GM18505 (cell line): ENCODE measurements at regions not wholly inside any gene's neighbourhood (a gene's known extent, or its start where the extent isn't known, plus 50 kb on each side); places are given as distances from the start of the nearest gene placed in this dataset.
"Not testable (repeated sequence)": the region's sequence is repeated elsewhere in the genome, so short reads cannot be mapped to it uniquely, and the experiment has no call there.

Experiments used
- ATAC-seq: cut with Tn5 transposase; IDR thresholded peaks from one replicate; pipeline ENCODE4 v1.9.1; 2021; ENCODE audit not compliant: unreplicated experiment
- POLR2A ChIP-seq: IDR thresholded peaks from 4 replicates; pipeline ENCODE4 v1.6.1; 2011; ENCODE audit warnings: borderline replicate concordance; ENCODE audit not compliant: insufficient read depth, insufficient read length; ENCODE audit errors: extremely low read depth

- no peak for TF ChIP-seq POLR2A
- ATAC-seq, result no peak
Observed at GRCh38 chr5:174481737-174482136, 242.6 kb upstream of the MSX2 start.

DNA sequence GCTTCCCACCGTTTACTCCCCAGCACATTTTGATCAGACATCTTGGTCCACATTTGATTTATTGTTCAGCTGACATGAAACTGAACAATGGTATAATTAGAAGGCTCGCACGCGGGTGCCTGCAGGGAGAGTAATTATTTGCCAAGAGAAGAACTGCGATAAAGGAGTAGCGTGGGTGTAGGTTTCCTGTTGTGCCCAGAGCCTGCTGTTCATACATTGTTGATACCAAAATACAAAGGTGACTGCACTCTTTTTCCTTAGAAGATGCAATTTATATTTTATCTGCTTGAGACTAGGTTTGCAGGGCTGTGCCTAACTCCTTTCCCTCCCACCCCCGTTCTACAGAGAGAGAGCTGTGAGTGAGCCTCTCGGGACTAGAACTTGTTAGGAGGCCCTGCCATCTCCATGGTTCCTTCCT, 241.8 kb upstream of the MSX2 start:
- no peak for TF ChIP-seq POLR2A
- no peak for ATAC-seq

DNA sequence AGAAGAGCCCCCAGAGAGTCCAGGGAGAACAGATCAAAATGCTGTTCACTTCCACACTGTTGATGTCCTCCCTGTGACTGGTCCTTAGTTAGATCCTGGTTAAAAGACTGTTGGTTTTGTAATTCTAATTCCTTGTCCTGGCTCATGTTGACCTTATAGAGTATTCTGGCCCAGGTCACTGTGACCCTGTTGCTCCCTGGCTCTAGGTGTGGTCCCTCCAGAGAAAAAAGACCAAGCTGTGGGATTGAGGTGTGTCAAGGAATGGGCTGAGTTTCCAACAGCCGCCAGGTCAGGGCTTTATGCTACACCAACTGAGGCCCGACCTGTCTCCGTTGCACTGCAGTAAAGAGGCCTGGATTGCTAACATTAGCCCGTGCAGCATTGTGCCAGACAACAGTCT, 241.0 kb upstream of the MSX2 start:
- TF ChIP-seq POLR2A, result no peak
- ATAC-seq, result no peak

GRCh38 chr5:174489215-174489614, 235.2 kb upstream of the MSX2 start:
- ATAC-seq, result no peak
- no peak for TF ChIP-seq POLR2A

DNA sequence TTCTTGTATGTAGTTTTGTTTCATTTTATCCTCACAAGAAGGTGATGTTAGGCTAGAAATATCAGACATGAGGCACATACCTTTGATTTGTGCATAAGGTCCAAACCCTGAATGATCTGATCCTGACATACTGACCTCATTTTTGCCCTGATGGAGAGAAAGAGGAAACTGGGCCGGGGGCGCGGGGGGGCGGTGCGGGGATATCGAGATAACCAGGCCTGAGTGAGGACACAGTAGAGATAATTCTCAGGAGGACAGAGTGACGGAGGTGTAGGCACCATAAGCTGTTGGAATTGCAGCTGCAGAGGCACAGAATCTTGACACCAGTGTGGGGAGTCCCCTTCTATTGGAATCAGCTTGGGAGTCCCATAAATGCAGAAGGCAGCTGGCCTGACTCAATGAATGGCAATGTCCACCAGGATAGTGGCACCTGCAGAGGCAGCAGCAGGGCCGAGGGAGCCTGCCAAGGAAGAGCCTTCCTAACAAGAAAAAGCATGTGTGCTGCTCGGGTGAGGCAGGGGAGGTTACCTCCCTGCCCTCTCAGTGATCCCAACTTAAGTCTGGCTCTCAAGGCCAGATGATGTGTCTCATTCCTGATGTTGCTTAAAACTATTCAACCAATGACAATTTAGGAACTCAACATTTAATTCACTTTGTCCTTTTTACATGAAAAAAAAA, 234.3 kb upstream of the MSX2 start:
- no peak for TF ChIP-seq POLR2A
- no peak for ATAC-seq

- ATAC-seq, result no peak
Observed at GRCh38 chr5:174490728-174491127, 233.7 kb upstream of the MSX2 start.

DNA sequence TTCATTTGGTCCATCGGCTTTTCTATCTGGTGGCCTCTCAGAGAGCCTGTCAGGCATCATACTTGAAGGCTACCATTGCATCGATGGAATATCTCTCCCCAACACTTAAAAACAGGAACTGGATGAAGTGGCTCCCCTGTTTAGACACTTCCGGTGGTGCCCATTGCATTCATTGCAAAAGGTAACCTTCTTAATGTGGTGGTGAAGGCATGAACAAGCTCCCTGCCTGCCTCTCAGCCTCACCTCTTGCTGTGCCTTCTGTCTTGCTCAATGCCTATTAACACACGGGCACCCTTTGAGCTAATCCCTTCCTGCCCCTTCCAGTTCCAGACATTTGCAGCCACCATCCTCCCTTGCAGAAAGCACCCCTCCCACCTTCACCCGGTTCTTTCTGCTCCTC, 233.1 kb upstream of the MSX2 start:
- no peak for ATAC-seq

More at GRCh38 chr5:174490728-174491127, 233.7 kb upstream of the MSX2 start:
- no peak for TF ChIP-seq POLR2A

GRCh38 chr5:174491761-174492350, 232.5 kb upstream of the MSX2 start:
- no peak for TF ChIP-seq POLR2A
- no peak for ATAC-seq

More for the DNA sequence above, 233.1 kb upstream of the MSX2 start:
- no peak for TF ChIP-seq POLR2A

- no peak for TF ChIP-seq POLR2A
- no peak for ATAC-seq
Observed at GRCh38 chr5:174493530-174493929, 230.9 kb upstream of the MSX2 start.

GRCh38 chr5:174497939-174498338, 226.4 kb upstream of the MSX2 start:
- ATAC-seq, result not testable (repeated sequence)

DNA sequence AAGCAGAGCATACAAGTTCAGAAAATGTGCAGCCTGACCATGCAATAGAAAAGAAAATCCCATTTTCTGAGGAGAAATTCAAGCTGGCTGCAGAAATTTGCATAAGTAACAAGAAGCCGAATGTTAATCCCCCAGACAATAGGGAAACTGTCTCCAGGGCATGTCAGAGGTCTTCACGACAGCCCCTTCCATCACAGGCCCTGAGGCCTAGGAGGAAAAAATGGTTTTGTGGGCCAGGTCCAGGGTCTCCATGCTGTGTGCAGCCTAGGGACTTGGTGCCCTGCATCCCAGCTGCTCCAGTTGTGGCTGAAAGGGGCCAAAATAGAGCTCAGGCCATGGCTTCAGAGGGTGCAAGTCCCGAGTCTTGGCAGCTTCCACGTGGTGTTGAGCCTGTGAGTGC, 225.8 kb upstream of the MSX2 start:
- not testable (repeated sequence) for ATAC-seq

- TF ChIP-seq POLR2A, result no peak
- ATAC-seq, result no peak
Observed at GRCh38 chr5:174500636-174501035, 223.7 kb upstream of the MSX2 start.

GRCh38 chr5:174501461-174502069, 222.8 kb upstream of the MSX2 start:
- TF ChIP-seq POLR2A, result no peak
- no peak for ATAC-seq

GRCh38 chr5:174503086-174503460, 221.3 kb upstream of the MSX2 start:
- no peak for ATAC-seq
- no peak for TF ChIP-seq POLR2A
